ENCODE measurements at regions not wholly inside any gene's neighbourhood (a gene's known extent, or its start where the extent isn't known, plus 50 kb on each side); places are given as distances from the start of the nearest gene placed in this dataset.

- intact Hi-C loops (cut with DNase I) = no loop called here
- no peak for DNase-seq
- ATAC-seq (ENCODE audit: poor library complexity) = no peak
These were observed 483.9 kb downstream of the FOXO1 start for GRCh38 chr13:40182591-40182990.

GRCh38 chr13:40185414-40185813 is 481.0 kb downstream of the FOXO1 start:
- intact Hi-C loops (cut with DNase I) = no loop called here

GRCh38 chr13:40186041-40186440 is 480.4 kb downstream of the FOXO1 start:
- intact Hi-C loops (cut with DNase I) = no loop called here
- ATAC-seq (ENCODE audit: poor library complexity) (no peak), DNase-seq (no peak)

More at GRCh38 chr13:40185414-40185813, 481.0 kb downstream of the FOXO1 start:
- no peak for ATAC-seq (ENCODE audit: poor library complexity)
- DNase-seq = no peak

- DNase-seq = no peak
- intact Hi-C loops (cut with DNase I) = no loop called here
- no peak for ATAC-seq (ENCODE audit: poor library complexity)
These were observed 479.7 kb downstream of the FOXO1 start for GRCh38 chr13:40186626-40187323.

GRCh38 chr13:40187324-40187795 is 479.1 kb downstream of the FOXO1 start:
- DNase-seq = no peak
- intact Hi-C loops (cut with DNase I) = no loop called here
- ATAC-seq (ENCODE audit: poor library complexity) = no peak

GRCh38 chr13:40187841-40188591 is 478.4 kb downstream of the FOXO1 start:
- DNase-seq (no peak), ATAC-seq (ENCODE audit: poor library complexity) (no peak)
- intact Hi-C loops (cut with DNase I) = no loop called here

- ATAC-seq (ENCODE audit: poor library complexity) = no peak
- intact Hi-C loops (cut with DNase I) = no loop called here
- no peak for DNase-seq
These were observed 477.0 kb downstream of the FOXO1 start for GRCh38 chr13:40189426-40189825.

- DNase-seq = peak; percentile 45
- no peak for ATAC-seq (ENCODE audit: poor library complexity)
- intact Hi-C loops (cut with DNase I) = no loop called here
These were observed 476.4 kb downstream of the FOXO1 start for GRCh38 chr13:40189898-40190630.

- intact Hi-C loops (cut with DNase I) = no loop called here
- ATAC-seq (ENCODE audit: poor library complexity) (peak; percentile 54), DNase-seq (peak; percentile 51)
These were observed 475.8 kb downstream of the FOXO1 start for GRCh38 chr13:40190641-40191100.

GRCh38 chr13:40191186-40191980 is 475.1 kb downstream of the FOXO1 start:
- DNase-seq = no peak
- ATAC-seq (ENCODE audit: poor library complexity) = peak; percentile 49
- intact Hi-C loops (cut with DNase I) = no loop called here

- DNase-seq = peak; percentile 53
- ATAC-seq (ENCODE audit: poor library complexity) = peak; percentile 75
- intact Hi-C loops (cut with DNase I) = no loop called here
These were observed 474.0 kb downstream of the FOXO1 start for GRCh38 chr13:40192452-40192851.

GRCh38 chr13:40192858-40193257 is 473.6 kb downstream of the FOXO1 start:
- DNase-seq (no peak), ATAC-seq (ENCODE audit: poor library complexity) (no peak)
- intact Hi-C loops (cut with DNase I) = no loop called here

GRCh38 chr13:40193286-40194223 is 472.9 kb downstream of the FOXO1 start:
- intact Hi-C loops (cut with DNase I) = no loop called here
- ATAC-seq (ENCODE audit: poor library complexity) (peak; percentile 45), DNase-seq (peak; percentile 58)

- ATAC-seq (ENCODE audit: poor library complexity) = no peak
- DNase-seq = no peak
- intact Hi-C loops (cut with DNase I) = no loop called here
These were observed 472.1 kb downstream of the FOXO1 start for GRCh38 chr13:40194224-40194806.

- DNase-seq (no peak), ATAC-seq (ENCODE audit: poor library complexity) (no peak)
- intact Hi-C loops (cut with DNase I) = no loop called here
These were observed 469.4 kb downstream of the FOXO1 start for GRCh38 chr13:40197049-40197448.

- no peak for ATAC-seq (ENCODE audit: poor library complexity)
- intact Hi-C loops (cut with DNase I) = no loop called here
- no peak for DNase-seq
These were observed 468.4 kb downstream of the FOXO1 start for GRCh38 chr13:40197936-40198595.

All from Right ventricle myocardium superior (tissue), 1 donor.